GM12864 (cell line): ENCODE measurements at regions not wholly inside any gene's neighbourhood (a gene's known extent, or its start where the extent isn't known, plus 50 kb on each side); places are given as distances from the start of the nearest gene placed in this dataset.

Experiments
- DNase-seq: peaks from one replicate; pipeline ENCODE4 v3.0.0-alpha.2; 2011; ENCODE audit warnings: low read depth
- H3K4me3 ChIP-seq: 2 replicates; pipeline ENCODE4 v1.5.1; 2011; ENCODE audit warnings: mild to moderate bottlenecking, low read depth, low read length, control low read depth
- TF ChIP-seq, protein P1 (sequence below): IDR thresholded peaks from 2 replicates; pipeline ENCODE4 v1.5.1; 2011; ENCODE audit warnings: low read depth, mild to moderate bottlenecking, moderate library complexity, low read length, control low read depth, inconsistent platforms; ENCODE audit errors: missing control alignments

DNA sequence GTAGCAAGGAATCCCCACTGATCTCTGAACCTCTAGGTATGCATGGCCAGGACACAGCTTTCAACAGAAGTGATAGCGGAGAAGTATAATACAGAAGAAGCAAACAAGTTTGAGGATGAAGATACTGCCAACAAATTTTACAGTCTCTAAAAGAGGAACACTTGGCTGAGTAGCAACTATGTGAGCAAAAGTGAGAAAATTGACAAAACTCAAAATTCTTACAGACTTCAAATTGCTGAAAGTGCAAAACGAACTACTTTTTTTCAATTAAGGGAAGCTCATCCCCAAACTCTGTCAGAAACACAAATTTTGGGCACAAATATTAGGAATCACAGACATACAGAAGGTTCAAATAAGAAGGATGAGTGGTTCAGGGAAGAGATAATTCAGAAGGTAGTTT, 1324.6 kb downstream of the LRFN5 start:
- no peak overlapping the region for H3K4me3 ChIP-seq
- TF ChIP-seq, protein P1, sequence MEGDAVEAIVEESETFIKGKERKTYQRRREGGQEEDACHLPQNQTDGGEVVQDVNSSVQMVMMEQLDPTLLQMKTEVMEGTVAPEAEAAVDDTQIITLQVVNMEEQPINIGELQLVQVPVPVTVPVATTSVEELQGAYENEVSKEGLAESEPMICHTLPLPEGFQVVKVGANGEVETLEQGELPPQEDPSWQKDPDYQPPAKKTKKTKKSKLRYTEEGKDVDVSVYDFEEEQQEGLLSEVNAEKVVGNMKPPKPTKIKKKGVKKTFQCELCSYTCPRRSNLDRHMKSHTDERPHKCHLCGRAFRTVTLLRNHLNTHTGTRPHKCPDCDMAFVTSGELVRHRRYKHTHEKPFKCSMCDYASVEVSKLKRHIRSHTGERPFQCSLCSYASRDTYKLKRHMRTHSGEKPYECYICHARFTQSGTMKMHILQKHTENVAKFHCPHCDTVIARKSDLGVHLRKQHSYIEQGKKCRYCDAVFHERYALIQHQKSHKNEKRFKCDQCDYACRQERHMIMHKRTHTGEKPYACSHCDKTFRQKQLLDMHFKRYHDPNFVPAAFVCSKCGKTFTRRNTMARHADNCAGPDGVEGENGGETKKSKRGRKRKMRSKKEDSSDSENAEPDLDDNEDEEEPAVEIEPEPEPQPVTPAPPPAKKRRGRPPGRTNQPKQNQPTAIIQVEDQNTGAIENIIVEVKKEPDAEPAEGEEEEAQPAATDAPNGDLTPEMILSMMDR: no peak
- DNase-seq: no peak

DNA sequence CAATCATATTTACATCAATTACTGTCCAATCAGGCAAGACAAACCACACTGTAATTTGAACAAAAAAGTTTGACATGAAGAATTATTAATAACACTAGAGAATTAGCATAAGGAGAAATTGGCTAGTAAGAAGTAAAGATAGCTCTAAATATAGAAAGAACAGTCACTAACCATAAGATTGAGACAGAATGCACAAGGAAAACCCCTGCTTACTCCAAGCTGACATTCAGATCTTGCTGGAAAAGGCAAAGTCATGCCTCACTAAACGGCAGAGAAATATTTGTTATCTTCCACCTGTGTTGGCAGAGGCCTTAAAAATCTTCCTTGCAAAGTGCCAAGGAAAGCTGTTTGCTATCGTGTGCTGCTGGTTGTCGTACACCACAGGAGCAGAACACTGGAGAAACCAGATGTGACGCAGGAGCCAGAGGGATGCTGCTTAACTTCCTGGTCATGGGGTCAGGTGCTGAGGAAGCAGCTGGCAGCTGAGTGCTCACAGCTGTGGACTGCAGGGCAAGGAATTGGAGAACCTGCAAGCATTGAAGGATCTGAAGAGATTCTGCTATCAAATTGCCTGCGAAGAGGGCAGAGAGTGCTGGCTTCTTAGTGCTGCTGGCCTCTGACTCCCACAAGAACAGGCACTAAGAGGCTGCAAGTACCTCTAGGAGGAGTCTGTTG, 1323.3 kb downstream of the LRFN5 start:
- no peak for DNase-seq
- H3K4me3 ChIP-seq: no peak overlapping the region
- TF ChIP-seq, protein P1: no peak

DNA sequence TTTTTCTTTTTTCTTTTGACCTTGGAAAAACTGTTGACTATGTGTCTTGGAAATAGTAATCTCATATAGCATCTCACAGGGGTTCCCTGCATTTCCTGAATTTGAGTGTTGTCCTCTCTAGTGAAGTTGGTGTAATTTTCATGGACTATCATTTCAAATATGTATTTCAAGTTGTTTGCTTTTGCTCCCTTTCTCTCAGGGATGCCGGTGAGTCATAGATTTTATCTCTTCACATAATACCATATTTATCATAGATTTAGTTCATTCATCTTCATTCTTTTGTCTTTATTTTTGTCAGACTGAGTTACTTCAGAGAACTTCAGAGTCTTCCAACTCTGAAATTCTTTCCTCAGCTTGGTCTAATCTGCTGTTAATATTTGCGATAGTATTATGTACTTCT, 1320.6 kb downstream of the LRFN5 start:
- TF ChIP-seq, protein P1: no peak
- no peak overlapping the region for H3K4me3 ChIP-seq
- DNase-seq: no peak

DNA sequence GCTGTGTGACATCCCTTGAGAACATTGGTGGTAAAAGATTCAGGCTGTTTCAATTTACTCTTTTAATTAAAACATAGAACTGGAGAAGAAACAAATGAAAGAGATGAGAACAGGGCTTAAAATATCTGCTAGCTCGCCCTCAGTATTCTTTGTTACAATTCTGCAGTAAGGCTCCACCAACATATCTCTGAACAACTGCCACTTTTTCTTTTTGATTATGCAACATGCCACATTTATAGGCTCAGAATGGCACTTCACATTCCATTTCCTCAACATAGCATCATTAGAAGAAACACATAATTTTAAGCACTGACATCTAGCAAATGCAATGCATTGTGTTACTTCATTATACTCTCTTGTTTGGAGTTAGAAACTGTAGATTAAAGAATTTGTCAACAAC, 1315.2 kb downstream of the LRFN5 start:
- H3K4me3 ChIP-seq: no peak overlapping the region
- TF ChIP-seq, protein P1: no peak
- DNase-seq: no peak

DNA sequence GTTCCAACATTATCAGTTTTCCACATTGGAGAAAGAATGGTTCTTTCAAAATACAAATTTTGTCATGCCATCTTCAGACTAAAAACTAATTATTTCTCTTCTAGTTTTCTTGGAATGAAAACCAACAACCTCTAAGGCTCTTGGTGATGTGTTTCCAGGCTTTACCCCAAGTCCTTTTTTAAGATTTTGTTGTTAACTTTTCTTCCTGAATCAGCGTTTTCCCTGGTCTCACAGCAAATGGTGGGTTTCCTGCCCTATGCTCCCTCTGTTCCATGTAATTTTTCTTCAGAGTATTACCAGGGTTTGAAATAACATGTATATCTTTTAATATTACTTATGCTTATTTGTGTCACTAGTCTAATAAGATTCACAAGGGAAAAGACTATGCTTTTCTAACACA, 1311.9 kb downstream of the LRFN5 start:
- no peak for DNase-seq
- TF ChIP-seq, protein P1: no peak

DNA sequence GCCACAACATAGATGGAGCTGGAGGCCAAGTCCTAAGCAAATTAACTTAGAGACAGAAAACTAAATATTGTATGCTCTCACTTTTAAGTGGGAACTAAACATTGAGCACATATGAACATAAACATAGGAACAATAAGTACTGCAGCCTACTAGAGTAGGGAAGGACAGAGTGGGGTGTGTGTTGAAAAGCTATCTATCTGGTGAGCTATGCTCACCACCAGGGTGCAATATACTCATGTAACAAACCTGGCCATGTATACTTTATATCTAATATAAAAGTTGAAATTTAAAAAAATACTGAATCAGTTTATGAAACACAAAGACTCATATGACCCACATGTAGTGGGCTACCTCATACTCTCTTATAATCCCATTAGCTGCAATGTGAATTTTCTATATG, 1305.0 kb downstream of the LRFN5 start:
- DNase-seq: no peak
- H3K4me3 ChIP-seq: no peak overlapping the region
- TF ChIP-seq, protein P1: no peak

More for the DNA sequence above, 1311.9 kb downstream of the LRFN5 start:
- H3K4me3 ChIP-seq: no peak overlapping the region

DNA sequence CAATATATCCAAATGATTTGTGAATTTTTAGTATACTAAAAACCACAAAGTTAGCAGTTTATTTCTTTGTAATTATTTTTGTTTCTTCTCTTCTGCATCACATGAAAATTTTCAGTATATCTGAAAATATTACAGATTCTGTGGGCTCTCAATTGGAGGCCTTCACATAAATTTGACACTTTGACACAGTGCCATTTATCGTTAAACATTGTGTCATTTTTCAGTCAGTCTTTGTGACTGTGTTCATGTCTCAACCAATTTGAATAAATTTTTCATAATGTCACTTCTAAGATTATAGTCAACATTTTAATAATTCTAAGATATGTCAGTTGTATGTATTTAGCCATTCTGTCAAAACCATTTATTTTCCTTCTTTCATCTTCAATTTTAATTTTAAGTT, 1303.0 kb downstream of the LRFN5 start:
- H3K4me3 ChIP-seq: no peak overlapping the region
- no peak for DNase-seq
- TF ChIP-seq, protein P1: no peak
